GM06990 (cell line): ENCODE measurements at regions not wholly inside any gene's neighbourhood (a gene's known extent, or its start where the extent isn't known, plus 50 kb on each side); places are given as distances from the start of the nearest gene placed in this dataset.

Source experiments
- DNase-seq: peaks from one replicate; pipeline ENCODE4 v3.0.0-alpha.2; 2011; ENCODE audit not compliant: insufficient read length; ENCODE audit errors: extremely low read depth
- H3K27me3 ChIP-seq: replicated peaks from 2 replicates; pipeline ENCODE4 v1.6.0; 2011; ENCODE audit warnings: low read length; ENCODE audit not compliant: control insufficient read depth, insufficient read depth
- H3K36me3 ChIP-seq: 2 replicates; pipeline ENCODE4 v1.5.1; 2011; ENCODE audit warnings: low read length; ENCODE audit not compliant: control insufficient read depth, insufficient read depth
- H3K4me3 ChIP-seq: replicated peaks from 2 replicates; pipeline ENCODE4 v1.5.1; 2011; ENCODE audit warnings: low read depth, mild to moderate bottlenecking, control low read depth, low read length
- CTCF ChIP-seq: IDR thresholded peaks from 2 replicates; pipeline ENCODE4 v1.5.1; 2011; ENCODE audit warnings: low read length, control low read depth, mild to moderate bottlenecking, inconsistent platforms; ENCODE audit not compliant: insufficient read depth, poor library complexity, severe bottlenecking

GRCh38 chr2:190742431-190742830, 93.5 kb downstream of the NAB1 start:
- no peaks in the 10 kb centered on the region for H3K36me3 ChIP-seq

GRCh38 chr2:190744041-190744440, 95.2 kb downstream of the NAB1 start:
- no peaks in the 10 kb centered on the region for H3K36me3 ChIP-seq
- H3K27me3 ChIP-seq: no peaks in the 10 kb centered on the region
- DNase-seq: no peak
- H3K4me3 ChIP-seq: no peak overlapping the region
- TF ChIP-seq CTCF: no peak

More at GRCh38 chr2:190742431-190742830, 93.5 kb downstream of the NAB1 start:
- Histone ChIP-seq H3K4me3 (no peak overlapping the region), H3K27me3 (no peaks in the 10 kb centered on the region)
- TF ChIP-seq CTCF: no peak
- no peak for DNase-seq

- no peak for TF ChIP-seq CTCF
- no peaks in the 10 kb centered on the region for H3K27me3 ChIP-seq
- H3K4me3 ChIP-seq: no peak overlapping the region
- no peaks in the 10 kb centered on the region for H3K36me3 ChIP-seq
- DNase-seq: no peak
Measured at GRCh38 chr2:190746971-190747761, 98.3 kb downstream of the NAB1 start.

- DNase-seq: no peak
- Histone ChIP-seq H3K36me3 (no peaks in the 10 kb centered on the region), H3K27me3 (no peaks in the 10 kb centered on the region), H3K4me3 (no peak overlapping the region)
- no peak for TF ChIP-seq CTCF
Measured at GRCh38 chr2:190748966-190749365, 100.1 kb downstream of the NAB1 start.

- DNase-seq: no peak
- Histone ChIP-seq H3K36me3 (no peaks in the 10 kb centered on the region), H3K4me3 (no peak overlapping the region), H3K27me3 (no peaks in the 10 kb centered on the region)
- TF ChIP-seq CTCF: no peak
Measured at GRCh38 chr2:190755772-190756415, 107.0 kb downstream of the NAB1 start.
